HCT116 (cell line): ENCODE measurements at regions not wholly inside any gene's neighbourhood (a gene's known extent, or its start where the extent isn't known, plus 50 kb on each side); places are given as distances from the start of the nearest gene placed in this dataset.

Source experiments
- CTCF ChIP-seq, 3 experiments: fragments of 200-600 bp in 1 of 3; sonication (generic) in 1 of 3; IDR thresholded peaks in 2 of 3; conservative IDR thresholded peaks in 1 of 3; 2 replicates each; pipeline ENCODE4 v1.5.1; 2012 to 2017; ENCODE audit warnings: low read depth in 2 of 3, low read length in 2 of 3, antibody characterized with exemption in 1 of 3, borderline replicate concordance in 1 of 3, control low read depth in 1 of 3, mild to moderate bottlenecking in 1 of 3, mixed read lengths in 1 of 3, mixed run types in 1 of 3, moderate library complexity in 1 of 3; ENCODE audit not compliant: insufficient read depth in 1 of 3
- EZH2 ChIP-seq: fragments of 200-600 bp; sonication (generic); IDR thresholded peaks from 2 replicates; pipeline ENCODE4 v1.6.1; 2017; ENCODE audit warnings: antibody characterized with exemption, mixed run types
- EZH2phosphoT487 ChIP-seq: fragments of 200-600 bp; IDR thresholded peaks from 2 replicates; pipeline ENCODE4 v1.6.1; 2018; ENCODE audit warnings: antibody characterized with exemption, borderline replicate concordance
- JUND ChIP-seq: IDR thresholded peaks from 2 replicates; pipeline ENCODE4 v1.6.1; 2012
- MAX ChIP-seq: IDR thresholded peaks from 2 replicates; pipeline ENCODE4 v1.6.1; 2012
- POLR2A ChIP-seq: IDR thresholded peaks from 2 replicates; pipeline ENCODE4 v1.7.0; 2011; ENCODE audit warnings: borderline replicate concordance; ENCODE audit not compliant: insufficient read depth, insufficient read length; ENCODE audit errors: extremely low read depth
- POLR2AphosphoS5 ChIP-seq: IDR thresholded peaks from 2 replicates; pipeline ENCODE4 v1.6.1; 2011; ENCODE audit warnings: mild to moderate bottlenecking, low read depth, low read length, moderate library complexity
- REST ChIP-seq: IDR thresholded peaks from 2 replicates; pipeline ENCODE4 v1.6.1; 2012; ENCODE audit warnings: low read depth
- SRF ChIP-seq: IDR thresholded peaks from 2 replicates; pipeline ENCODE4 v1.6.1; 2012; ENCODE audit warnings: low read depth
- TCF7L2 ChIP-seq: IDR thresholded peaks from 2 replicates; pipeline ENCODE4 v1.7.0; 2011; ENCODE audit warnings: borderline replicate concordance, inconsistent platforms; ENCODE audit not compliant: insufficient read depth, insufficient read length; ENCODE audit errors: extremely low read depth
- ZBTB33 ChIP-seq: IDR thresholded peaks from 2 replicates; pipeline ENCODE4 v1.6.1; 2011; ENCODE audit warnings: mild to moderate bottlenecking, low read length, moderate library complexity; ENCODE audit not compliant: insufficient replicate concordance; ENCODE audit errors: extremely low read depth
- ZNF274 ChIP-seq: fragments of 200-500 bp; sonication (Bioruptor generic); IDR thresholded peaks from 2 replicates; pipeline ENCODE4 v1.6.1; 2014; ENCODE audit warnings: mild to moderate bottlenecking, low read depth, low read length, inconsistent platforms

- TF ChIP-seq POLR2A (no peak), CTCF (IDR thresholded peaks at IDR 0.05 in 2 of 3, conservative IDR thresholded peaks at IDR 0.05 in 1 of 3; ENCODE audit: borderline replicate concordance in 1 of 3, insufficient read depth in 1 of 3, low read depth in 2 of 3, low read length in 2 of 3) (no peak), POLR2AphosphoS5 (no peak), MAX (no peak), EZH2 (no peak), JUND (no peak), ZBTB33 (no peak), EZH2phosphoT487 (no peak), ZNF274 (no peak), REST (no peak), TCF7L2 (no peak), SRF (no peak)
These were observed 55.7 kb upstream of the HECTD2 start for GRCh38 chr10:91354166-91355075.
